Peyer's patch (tissue), 4 donors: ENCODE measurements at regions not wholly inside any gene's neighbourhood (a gene's known extent, or its start where the extent isn't known, plus 50 kb on each side); places are given as distances from the start of the nearest gene placed in this dataset.

Source experiments
- CTCF ChIP-seq, 6 experiments: fragments of 450-650 bp in 4 of 6; fragments of 200-600 bp in 2 of 6; sonication (generic) in 1 of 6; IDR thresholded peaks; one replicate each; pipeline ENCODE4 v1.5.1; 2017 to 2019; ENCODE audit warnings: antibody characterized with exemption in 6 of 6, mild to moderate bottlenecking in 3 of 6, moderate library complexity in 1 of 6
- POLR2A ChIP-seq, 2 donors: fragments of 450-650 bp; IDR thresholded peaks; one replicate each; pipeline ENCODE4 v1.5.1; 2017; ENCODE audit warnings: antibody characterized with exemption in 2 of 2, mild to moderate bottlenecking in 2 of 2, moderate library complexity in 2 of 2

- TF ChIP-seq CTCF (IDR thresholded peaks at IDR 0.05) = no peak
- no peak for TF ChIP-seq POLR2A (IDR thresholded peaks at IDR 0.05)
Measured at GRCh38 chr10:3559011-3559410, 226.0 kb downstream of the KLF6 start.
